SK-N-SH (cell line): ENCODE measurements at regions not wholly inside any gene's neighbourhood (a gene's known extent, or its start where the extent isn't known, plus 50 kb on each side); places are given as distances from the start of the nearest gene placed in this dataset.

Experiments
- CTCF ChIA-PET: fragments of 300-600, 350-600 bp; formaldehyde crosslinking; extraction: SDS; loops from one replicate; lab custom pipeline; 2021; lab: Yijun Ruan, JAX
- POLR2A ChIA-PET: fragments of 350-600 bp; sonication (Branson Sonifier 250); formaldehyde crosslinking; extraction: SDS; loops from one replicate; lab custom pipeline; 2020; ENCODE audit warnings: antibody characterized with exemption, inconsistent platforms; lab: Yijun Ruan, JAX
- DNase-seq: peaks from one replicate; pipeline ENCODE4 v3.0.0; 2012
- H2AFZ ChIP-seq: fragments of 200-600 bp; sonication (generic); 2 replicates; pipeline ENCODE4 v1.8.1; 2016; ENCODE audit warnings: antibody characterized with exemption, mild to moderate bottlenecking, low read depth
- H3F3A ChIP-seq: fragments of 200-600 bp; sonication (generic); replicated peaks from 2 replicates; pipeline ENCODE3; 2016; ENCODE audit warnings: antibody characterized with exemption, mild to moderate bottlenecking; ENCODE audit not compliant: insufficient read depth
- H3K27ac ChIP-seq, 2 experiments: fragments of 200-500 bp in 1 of 2; fragments of 200-600 bp in 1 of 2; sonication (Bioruptor generic) in 1 of 2; sonication (generic), shearing (Covaris generic) in 1 of 2; 2 replicates each; pipeline versions ENCODE4 v1.5.1 to v1.6.1; 2014 to 2016; ENCODE audit warnings: low read depth in 2 of 2, inconsistent platforms in 1 of 2, low read length in 1 of 2, mild to moderate bottlenecking in 1 of 2, mixed read lengths in 1 of 2
- H3K27me3 ChIP-seq: fragments of 200-600 bp; sonication (generic), shearing (Covaris generic); 2 replicates; pipeline ENCODE4 v1.6.1; 2016; ENCODE audit warnings: mixed run types; ENCODE audit not compliant: insufficient read depth
- H3K36me3 ChIP-seq, 2 experiments: fragments of 200-500 bp in 1 of 2; fragments of 200-600 bp in 1 of 2; sonication (Bioruptor generic) in 1 of 2; sonication (generic) in 1 of 2; replicated peaks in 1 of 2; 2 replicates each; pipeline versions ENCODE3 to v1.5.1; 2014 to 2016; ENCODE audit warnings: low read length in 1 of 2, mild to moderate bottlenecking in 1 of 2; ENCODE audit not compliant: insufficient read depth in 2 of 2, control insufficient read depth in 1 of 2
- H3K4me1 ChIP-seq, 2 experiments: fragments of 200-500 bp in 1 of 2; fragments of 200-600 bp in 1 of 2; sonication (Bioruptor generic) in 1 of 2; sonication (generic), shearing (Covaris generic) in 1 of 2; 2 replicates each; pipeline versions ENCODE4 v1.5.1 to v1.6.1; 2014 to 2016; ENCODE audit warnings: low read depth in 1 of 2, low read length in 1 of 2, mixed run types in 1 of 2; ENCODE audit not compliant: insufficient read depth in 2 of 2, control insufficient read depth in 1 of 2
- H3K4me2 ChIP-seq: fragments of 200-600 bp; sonication (generic), shearing (Covaris generic); 2 replicates; pipeline ENCODE4 v1.6.1; 2017; ENCODE audit warnings: mixed run types
- H3K4me3 ChIP-seq, 2 experiments: fragments of 200-500 bp in 1 of 2; fragments of 200-600 bp in 1 of 2; sonication (Bioruptor generic) in 1 of 2; sonication (generic), shearing (Covaris generic) in 1 of 2; 2 replicates each; pipeline versions ENCODE4 v1.5.1 to v1.8.1; 2014 to 2016; ENCODE audit warnings: low read depth in 2 of 2, inconsistent platforms in 1 of 2, low read length in 1 of 2, mild to moderate bottlenecking in 1 of 2, mixed read lengths in 1 of 2, moderate library complexity in 1 of 2
- H3K79me2 ChIP-seq: fragments of 200-600 bp; sonication (generic); 2 replicates; pipeline ENCODE4 v1.8.1; 2017; ENCODE audit warnings: mild to moderate bottlenecking; ENCODE audit not compliant: insufficient read depth
- H3K9ac ChIP-seq: fragments of 200-600 bp; sonication (generic); 2 replicates; pipeline ENCODE4 v1.6.1; 2017; ENCODE audit warnings: mixed run types
- H3K9me2 ChIP-seq: fragments of 200-600 bp; sonication (generic); 2 replicates; pipeline ENCODE4 v1.6.1; 2017; ENCODE audit warnings: mixed run types
- H3K9me3 ChIP-seq: fragments of 200-600 bp; sonication (generic); 2 replicates; pipeline ENCODE4 v1.6.1; 2017; ENCODE audit warnings: mixed run types, mild to moderate bottlenecking, moderate library complexity
- H4K20me1 ChIP-seq: fragments of 200-600 bp; sonication (generic); 2 replicates; pipeline ENCODE4 v1.6.1; 2017; ENCODE audit warnings: mild to moderate bottlenecking, mixed run types; ENCODE audit not compliant: insufficient read depth
- EP300 ChIP-seq, 2 experiments: IDR thresholded peaks; 2 replicates each; pipeline versions ENCODE4 v1.4.0 to v1.6.1; 2012; ENCODE audit warnings: borderline replicate concordance in 1 of 2, low read depth in 1 of 2, low read length in 1 of 2
- FOSL2 ChIP-seq: IDR thresholded peaks from 2 replicates; pipeline ENCODE4 v1.4.0; 2012; ENCODE audit warnings: low read depth, mild to moderate bottlenecking, moderate library complexity, borderline replicate concordance
- GATA2 ChIP-seq: sonication (generic); formaldehyde crosslinking; IDR thresholded peaks from 2 replicates; pipeline ENCODE4 v1.5.0; 2020; ENCODE audit warnings: mild to moderate bottlenecking, missing genetic modification reagents
- JUND ChIP-seq: IDR thresholded peaks from 2 replicates; pipeline ENCODE4 v1.4.0; 2012
- MEF2A ChIP-seq: IDR thresholded peaks from 2 replicates; pipeline ENCODE4 v1.4.0; 2012; ENCODE audit warnings: low read depth, borderline replicate concordance
- NFIC ChIP-seq: IDR thresholded peaks from 2 replicates; pipeline ENCODE4 v1.4.0; 2012; ENCODE audit warnings: borderline replicate concordance
- RFX5 ChIP-seq: IDR thresholded peaks from 2 replicates; pipeline ENCODE4 v1.6.1; 2012; ENCODE audit warnings: mild to moderate bottlenecking, improper control_type of control experiment, low read length
- RXRA ChIP-seq: IDR thresholded peaks from 2 replicates; pipeline ENCODE4 v1.4.0; 2012; ENCODE audit warnings: low read depth, mild to moderate bottlenecking, borderline replicate concordance
- SIN3A ChIP-seq: IDR thresholded peaks from 2 replicates; pipeline ENCODE4 v1.6.1; 2012; ENCODE audit warnings: low read depth, mild to moderate bottlenecking, low read length, moderate library complexity, borderline replicate concordance
- TCF12 ChIP-seq: IDR thresholded peaks from 2 replicates; pipeline ENCODE4 v1.4.0; 2012
- TEAD4 ChIP-seq: IDR thresholded peaks from 2 replicates; pipeline ENCODE4 v1.4.0; 2012; ENCODE audit warnings: mild to moderate bottlenecking, borderline replicate concordance; ENCODE audit not compliant: insufficient read depth
- WGBS: methylation state at CpG from one replicate; pipeline ENCODE4 v1.1.6; 2017; ENCODE audit warnings: low lambda C conversion rate; 5-methylcytosine and 5-hydroxymethylcytosine counted together
- TF ChIP-seq, protein P1 (sequence below): fragments of 200-600 bp; sonication (generic); IDR thresholded peaks from 2 replicates; pipeline ENCODE4 v1.6.1; 2017; ENCODE audit warnings: antibody characterized with exemption, mild to moderate bottlenecking, moderate library complexity
- TF ChIP-seq, protein P2 (sequence below): IDR thresholded peaks from 2 replicates; pipeline ENCODE4; 2012
- TF ChIP-seq, protein P3 (sequence below): IDR thresholded peaks from 2 replicates; pipeline ENCODE4 v1.4.0; 2012; ENCODE audit warnings: low read depth
- TF ChIP-seq, protein P4 (sequence below): fragments of 150-350 bp; IDR thresholded peaks from 2 replicates; pipeline ENCODE4 v1.6.1; 2016; ENCODE audit warnings: mild to moderate bottlenecking, low read depth, low read length
- TF ChIP-seq, protein P5 (sequence below): fragments of 150-350 bp; IDR thresholded peaks from 2 replicates; pipeline ENCODE4 v1.6.1; 2017; ENCODE audit warnings: antibody characterized with exemption, low read length, low read depth, borderline replicate concordance

DNA sequence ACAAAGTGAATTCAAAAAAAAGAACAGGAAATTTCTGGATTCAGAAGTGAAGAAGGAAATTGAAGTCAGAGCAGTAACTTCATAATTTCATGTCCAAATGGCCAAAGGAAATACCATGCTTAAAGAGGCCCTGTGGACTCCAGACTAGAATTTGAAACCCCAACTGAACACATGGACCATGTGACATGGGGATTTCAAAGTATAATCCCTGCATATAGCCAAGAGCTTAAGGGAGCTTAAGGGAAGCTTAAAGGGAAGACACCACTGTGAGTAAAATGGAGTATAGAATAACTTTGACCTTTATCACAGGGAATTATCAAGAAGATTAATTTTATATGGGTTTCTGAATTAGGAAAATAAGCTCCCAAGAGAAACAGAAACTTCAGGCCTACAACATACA, 241.8 kb upstream of the POGK start:
- Histone ChIP-seq H3F3A (no peaks in the 10 kb centered on the region), H3K27ac (no peak overlapping the region)
- TF ChIP-seq, protein P1, sequence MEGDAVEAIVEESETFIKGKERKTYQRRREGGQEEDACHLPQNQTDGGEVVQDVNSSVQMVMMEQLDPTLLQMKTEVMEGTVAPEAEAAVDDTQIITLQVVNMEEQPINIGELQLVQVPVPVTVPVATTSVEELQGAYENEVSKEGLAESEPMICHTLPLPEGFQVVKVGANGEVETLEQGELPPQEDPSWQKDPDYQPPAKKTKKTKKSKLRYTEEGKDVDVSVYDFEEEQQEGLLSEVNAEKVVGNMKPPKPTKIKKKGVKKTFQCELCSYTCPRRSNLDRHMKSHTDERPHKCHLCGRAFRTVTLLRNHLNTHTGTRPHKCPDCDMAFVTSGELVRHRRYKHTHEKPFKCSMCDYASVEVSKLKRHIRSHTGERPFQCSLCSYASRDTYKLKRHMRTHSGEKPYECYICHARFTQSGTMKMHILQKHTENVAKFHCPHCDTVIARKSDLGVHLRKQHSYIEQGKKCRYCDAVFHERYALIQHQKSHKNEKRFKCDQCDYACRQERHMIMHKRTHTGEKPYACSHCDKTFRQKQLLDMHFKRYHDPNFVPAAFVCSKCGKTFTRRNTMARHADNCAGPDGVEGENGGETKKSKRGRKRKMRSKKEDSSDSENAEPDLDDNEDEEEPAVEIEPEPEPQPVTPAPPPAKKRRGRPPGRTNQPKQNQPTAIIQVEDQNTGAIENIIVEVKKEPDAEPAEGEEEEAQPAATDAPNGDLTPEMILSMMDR, result no peak
- TF ChIP-seq, protein P2, sequence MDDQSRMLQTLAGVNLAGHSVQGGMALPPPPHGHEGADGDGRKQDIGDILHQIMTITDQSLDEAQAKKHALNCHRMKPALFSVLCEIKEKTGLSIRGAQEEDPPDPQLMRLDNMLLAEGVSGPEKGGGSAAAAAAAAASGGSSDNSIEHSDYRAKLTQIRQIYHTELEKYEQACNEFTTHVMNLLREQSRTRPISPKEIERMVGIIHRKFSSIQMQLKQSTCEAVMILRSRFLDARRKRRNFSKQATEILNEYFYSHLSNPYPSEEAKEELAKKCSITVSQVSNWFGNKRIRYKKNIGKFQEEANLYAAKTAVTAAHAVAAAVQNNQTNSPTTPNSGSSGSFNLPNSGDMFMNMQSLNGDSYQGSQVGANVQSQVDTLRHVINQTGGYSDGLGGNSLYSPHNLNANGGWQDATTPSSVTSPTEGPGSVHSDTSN, result no peak
- TF ChIP-seq FOSL2, result no peak
- TF ChIP-seq, protein P3, sequence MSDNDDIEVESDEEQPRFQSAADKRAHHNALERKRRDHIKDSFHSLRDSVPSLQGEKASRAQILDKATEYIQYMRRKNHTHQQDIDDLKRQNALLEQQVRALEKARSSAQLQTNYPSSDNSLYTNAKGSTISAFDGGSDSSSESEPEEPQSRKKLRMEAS, result no peak
- TF ChIP-seq JUND, result no peak
- TF ChIP-seq SIN3A, result no peak
- TF ChIP-seq EP300 (IDR thresholded peaks at IDR 0.05; ENCODE audit: borderline replicate concordance in 1 of 2, low read depth in 1 of 2, low read length in 1 of 2), result no peak
- TF ChIP-seq RFX5, result no peak
- TF ChIP-seq RXRA, result no peak
- no peak for TF ChIP-seq TEAD4
- no peak for TF ChIP-seq MEF2A
- no peak for TF ChIP-seq TCF12
- no peak for TF ChIP-seq GATA2
- TF ChIP-seq, protein P4, sequence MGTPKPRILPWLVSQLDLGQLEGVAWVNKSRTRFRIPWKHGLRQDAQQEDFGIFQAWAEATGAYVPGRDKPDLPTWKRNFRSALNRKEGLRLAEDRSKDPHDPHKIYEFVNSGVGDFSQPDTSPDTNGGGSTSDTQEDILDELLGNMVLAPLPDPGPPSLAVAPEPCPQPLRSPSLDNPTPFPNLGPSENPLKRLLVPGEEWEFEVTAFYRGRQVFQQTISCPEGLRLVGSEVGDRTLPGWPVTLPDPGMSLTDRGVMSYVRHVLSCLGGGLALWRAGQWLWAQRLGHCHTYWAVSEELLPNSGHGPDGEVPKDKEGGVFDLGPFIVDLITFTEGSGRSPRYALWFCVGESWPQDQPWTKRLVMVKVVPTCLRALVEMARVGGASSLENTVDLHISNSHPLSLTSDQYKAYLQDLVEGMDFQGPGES, result no peak

DNA sequence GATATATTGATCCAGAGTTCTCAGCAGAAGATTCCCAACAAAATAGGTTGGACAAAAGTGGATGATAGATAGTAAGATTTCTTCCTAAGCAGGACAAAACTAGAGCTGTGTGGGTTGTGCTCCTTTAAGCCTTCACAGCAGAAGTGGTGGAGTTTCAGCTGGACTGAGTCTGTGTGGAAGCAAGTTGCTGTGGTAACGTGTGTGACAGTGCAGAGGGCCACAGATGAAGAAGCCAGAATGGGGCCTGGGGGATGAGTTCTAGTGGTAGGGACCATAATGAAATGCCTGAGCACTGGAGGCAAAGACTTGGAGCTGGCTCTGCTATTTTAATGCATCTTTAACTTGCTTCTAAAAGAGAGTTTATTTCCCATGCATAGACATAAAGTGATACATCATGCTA, 238.7 kb upstream of the POGK start:
- no peaks in the 10 kb centered on the region for H3K36me3 ChIP-seq
- DNase-seq, result no peak
- H3K9ac ChIP-seq, result no peak overlapping the region
- no peaks in the 10 kb centered on the region for H3K9me2 ChIP-seq
- H3K27me3 ChIP-seq, result no peaks in the 10 kb centered on the region
- H3K4me2 ChIP-seq, result no peak overlapping the region
- no peak overlapping the region for H3K27ac ChIP-seq
- 0% methylated on average over 1 of the region's 1 CpG for WGBS
- H3F3A ChIP-seq, result no peaks in the 10 kb centered on the region
- ChIA-PET POLR2A (no interaction called here), CTCF (no interaction called here)
- H4K20me1 ChIP-seq, result no peaks in the 10 kb centered on the region
- H3K79me2 ChIP-seq, result no peaks in the 10 kb centered on the region
- H3K4me1 ChIP-seq, result no peaks in the 10 kb centered on the region
- H2AFZ ChIP-seq, result no peak overlapping the region
- TF ChIP-seq, protein P1, result no peak
- no peak for TF ChIP-seq NFIC
- TF ChIP-seq, protein P5, sequence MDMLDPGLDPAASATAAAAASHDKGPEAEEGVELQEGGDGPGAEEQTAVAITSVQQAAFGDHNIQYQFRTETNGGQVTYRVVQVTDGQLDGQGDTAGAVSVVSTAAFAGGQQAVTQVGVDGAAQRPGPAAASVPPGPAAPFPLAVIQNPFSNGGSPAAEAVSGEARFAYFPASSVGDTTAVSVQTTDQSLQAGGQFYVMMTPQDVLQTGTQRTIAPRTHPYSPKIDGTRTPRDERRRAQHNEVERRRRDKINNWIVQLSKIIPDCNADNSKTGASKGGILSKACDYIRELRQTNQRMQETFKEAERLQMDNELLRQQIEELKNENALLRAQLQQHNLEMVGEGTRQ, result no peak
- TF ChIP-seq, all 33 proteins: peak for 0
- Histone ChIP-seq H3K4me3 (no peak overlapping the region), H3K9me3 (no peaks in the 10 kb centered on the region)

More for the DNA sequence above, 241.8 kb upstream of the POGK start:
- H3K9ac ChIP-seq, result no peak overlapping the region
- no peak overlapping the region for H3K4me2 ChIP-seq
- no peaks in the 10 kb centered on the region for H3K9me2 ChIP-seq
- no peaks in the 10 kb centered on the region for H3K27me3 ChIP-seq
- H3K79me2 ChIP-seq, result no peaks in the 10 kb centered on the region
- ChIA-PET CTCF (no interaction called here), POLR2A (no interaction called here)
- no peak overlapping the region for H3K4me3 ChIP-seq
- H4K20me1 ChIP-seq, result no peaks in the 10 kb centered on the region
- H3K4me1 ChIP-seq, result no peaks in the 10 kb centered on the region
- H3K36me3 ChIP-seq, result no peaks in the 10 kb centered on the region
- no peaks in the 10 kb centered on the region for H3K9me3 ChIP-seq
- no peak for DNase-seq
- no peak overlapping the region for H2AFZ ChIP-seq
